ENCODE measurements at regions not wholly inside any gene's neighbourhood (a gene's known extent, or its start where the extent isn't known, plus 50 kb on each side); places are given as distances from the start of the nearest gene placed in this dataset.
"Not testable (repeated sequence)": the region's sequence is repeated elsewhere in the genome, so short reads cannot be mapped to it uniquely, and the experiment has no call there.

- TF ChIP-seq MAX (CRISPR knock-in tag; IDR thresholded peaks at IDR 0.05); CREB1 (CRISPR knock-in tag; IDR thresholded peaks at IDR 0.05); ZSCAN18 (CRISPR knock-in tag; IDR thresholded peaks at IDR 0.05); ATF3 (CRISPR knock-in tag; conservative IDR thresholded peaks at IDR 0.05); ELF4 (CRISPR knock-in tag; IDR thresholded peaks at IDR 0.05; ENCODE audit: low read depth); JUN (CRISPR knock-in tag; IDR thresholded peaks at IDR 0.05): not testable (repeated sequence)
- TF ChIP-seq, protein P1, sequence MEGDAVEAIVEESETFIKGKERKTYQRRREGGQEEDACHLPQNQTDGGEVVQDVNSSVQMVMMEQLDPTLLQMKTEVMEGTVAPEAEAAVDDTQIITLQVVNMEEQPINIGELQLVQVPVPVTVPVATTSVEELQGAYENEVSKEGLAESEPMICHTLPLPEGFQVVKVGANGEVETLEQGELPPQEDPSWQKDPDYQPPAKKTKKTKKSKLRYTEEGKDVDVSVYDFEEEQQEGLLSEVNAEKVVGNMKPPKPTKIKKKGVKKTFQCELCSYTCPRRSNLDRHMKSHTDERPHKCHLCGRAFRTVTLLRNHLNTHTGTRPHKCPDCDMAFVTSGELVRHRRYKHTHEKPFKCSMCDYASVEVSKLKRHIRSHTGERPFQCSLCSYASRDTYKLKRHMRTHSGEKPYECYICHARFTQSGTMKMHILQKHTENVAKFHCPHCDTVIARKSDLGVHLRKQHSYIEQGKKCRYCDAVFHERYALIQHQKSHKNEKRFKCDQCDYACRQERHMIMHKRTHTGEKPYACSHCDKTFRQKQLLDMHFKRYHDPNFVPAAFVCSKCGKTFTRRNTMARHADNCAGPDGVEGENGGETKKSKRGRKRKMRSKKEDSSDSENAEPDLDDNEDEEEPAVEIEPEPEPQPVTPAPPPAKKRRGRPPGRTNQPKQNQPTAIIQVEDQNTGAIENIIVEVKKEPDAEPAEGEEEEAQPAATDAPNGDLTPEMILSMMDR (IDR thresholded peaks at IDR 0.05): not testable (repeated sequence)
- TF ChIP-seq, protein P2, sequence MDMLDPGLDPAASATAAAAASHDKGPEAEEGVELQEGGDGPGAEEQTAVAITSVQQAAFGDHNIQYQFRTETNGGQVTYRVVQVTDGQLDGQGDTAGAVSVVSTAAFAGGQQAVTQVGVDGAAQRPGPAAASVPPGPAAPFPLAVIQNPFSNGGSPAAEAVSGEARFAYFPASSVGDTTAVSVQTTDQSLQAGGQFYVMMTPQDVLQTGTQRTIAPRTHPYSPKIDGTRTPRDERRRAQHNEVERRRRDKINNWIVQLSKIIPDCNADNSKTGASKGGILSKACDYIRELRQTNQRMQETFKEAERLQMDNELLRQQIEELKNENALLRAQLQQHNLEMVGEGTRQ (CRISPR knock-in tag; IDR thresholded peaks at IDR 0.05): not testable (repeated sequence)
Observed at GRCh38 chr1:112829691-112830090, 114.6 kb upstream of the PPM1J start.

Measured in WTC11 (cell line).